ENCODE measurements at regions not wholly inside any gene's neighbourhood (a gene's known extent, or its start where the extent isn't known, plus 50 kb on each side); places are given as distances from the start of the nearest gene placed in this dataset.

- TF ChIP-seq CTCF (IDR thresholded peaks at IDR 0.05), result no peak
- no peak for TF ChIP-seq POLR2A (IDR thresholded peaks at IDR 0.05)
Observed at GRCh38 chr17:33948309-33948708, 306.8 kb upstream of the CCL2 start.

Measured in heart left ventricle (tissue), 13 donors.